ENCODE measurements at regions not wholly inside any gene's neighbourhood (a gene's known extent, or its start where the extent isn't known, plus 50 kb on each side); places are given as distances from the start of the nearest gene placed in this dataset.

- no peaks in the 10 kb centered on the region for H3K27me3 ChIP-seq (replicated peaks in 1 of 7)
- DNase-seq = no peak
- WGBS, 5 donors = 87 to 91% (median 89%) methylated on average over 14 of the region's 14 CpGs
- H3K4me3 ChIP-seq = no peak overlapping the region
- no peaks in the 10 kb centered on the region for H3K4me1 ChIP-seq
- no peak for TF ChIP-seq POLR2A (IDR thresholded peaks at IDR 0.05)
- TF ChIP-seq POLR2AphosphoS5 (IDR thresholded peaks at IDR 0.05) = no peak
- no peak for TF ChIP-seq CTCF (IDR thresholded peaks at IDR 0.05 in 8 of 11, conservative IDR thresholded peaks at IDR 0.05 in 3 of 11)
- intact Hi-C loops (cut with DNase I; ENCODE audit: low total_unique reads) = no loop called here
- H3K36me3 ChIP-seq = no peaks in the 10 kb centered on the region
- no peak overlapping the region for H3K27ac ChIP-seq
- H3K9me3 ChIP-seq = peaks cover 0 to 14% (median 3%) of the 10 kb centered on the region in 8 donors
Observed at GRCh38 chr4:189035091-189035490, 895.9 kb downstream of the TRIML1 start.

GRCh38 chr4:189035654-189036053 lies 896.4 kb downstream of the TRIML1 start:
- 82 to 94% (median 91%) methylated on average over 18 to 19 of the region's 19 CpGs for WGBS, 5 donors

GRCh38 chr4:189036906-189037305 lies 897.7 kb downstream of the TRIML1 start:
- intact Hi-C loops (cut with DNase I; ENCODE audit: low total_unique reads) = no loop called here
- no peak for DNase-seq
- Histone ChIP-seq H3K4me3 (no peak overlapping the region), H3K4me1 (no peaks in the 10 kb centered on the region), H3K27me3 (replicated peaks in 1 of 7) (no peaks in the 10 kb centered on the region), H3K9me3 (peaks cover 0 to 14% (median 0%) of the 10 kb centered on the region in 8 donors), H3K36me3 (no peaks in the 10 kb centered on the region), H3K27ac (no peak overlapping the region)
- 73 to 85% (median 77%) methylated on average over 6 of the region's 6 CpGs for WGBS, 5 donors
- TF ChIP-seq POLR2A (IDR thresholded peaks at IDR 0.05) (no peak), CTCF (IDR thresholded peaks at IDR 0.05 in 8 of 11, conservative IDR thresholded peaks at IDR 0.05 in 3 of 11) (no peak), POLR2AphosphoS5 (IDR thresholded peaks at IDR 0.05) (no peak)

More at GRCh38 chr4:189035654-189036053, 896.4 kb downstream of the TRIML1 start:
- no peak overlapping the region for H3K4me3 ChIP-seq
- DNase-seq = no peak
- no peaks in the 10 kb centered on the region for H3K27me3 ChIP-seq (replicated peaks in 1 of 7)
- no peak for TF ChIP-seq CTCF (IDR thresholded peaks at IDR 0.05 in 8 of 11, conservative IDR thresholded peaks at IDR 0.05 in 3 of 11)
- TF ChIP-seq POLR2AphosphoS5 (IDR thresholded peaks at IDR 0.05) = no peak
- TF ChIP-seq POLR2A (IDR thresholded peaks at IDR 0.05) = no peak
- peaks cover 0 to 14% (median 1%) of the 10 kb centered on the region in 8 donors for H3K9me3 ChIP-seq
- H3K4me1 ChIP-seq = no peaks in the 10 kb centered on the region
- intact Hi-C loops (cut with DNase I; ENCODE audit: low total_unique reads) = no loop called here
- no peak overlapping the region for H3K27ac ChIP-seq
- no peaks in the 10 kb centered on the region for H3K36me3 ChIP-seq

- Histone ChIP-seq H3K27me3 (replicated peaks in 1 of 7) (peaks cover 0 to 5% (median 0%) of the 10 kb centered on the region in 7 donors), H3K9me3 (peaks cover 0 to 2% (median 0%) of the 10 kb centered on the region in 8 donors), H3K4me3 (no peak overlapping the region), H3K27ac (no peak overlapping the region), H3K4me1 (no peaks in the 10 kb centered on the region), H3K36me3 (no peaks in the 10 kb centered on the region)
- intact Hi-C loops (cut with DNase I; ENCODE audit: low total_unique reads) = no loop called here
- no peak for DNase-seq
- WGBS, 5 donors = 72 to 92% (median 80%) methylated on average over 1 of the region's 1 CpG
- TF ChIP-seq POLR2A (IDR thresholded peaks at IDR 0.05) (no peak), POLR2AphosphoS5 (IDR thresholded peaks at IDR 0.05) (no peak), CTCF (IDR thresholded peaks at IDR 0.05 in 8 of 11, conservative IDR thresholded peaks at IDR 0.05 in 3 of 11) (no peak)
Observed at GRCh38 chr4:189046642-189047041, 894.0 kb upstream of the FRG1 start.

Measured in spleen (tissue), 11 donors.